OCI-LY3 (cell line): ENCODE measurements at regions not wholly inside any gene's neighbourhood (a gene's known extent, or its start where the extent isn't known, plus 50 kb on each side); places are given as distances from the start of the nearest gene placed in this dataset.

Source experiments
- H2AFZ ChIP-seq: fragments of 200-600, 300-600 bp; shearing (Covaris generic); 2 replicates; pipeline ENCODE4 v1.6.0; 2014; ENCODE audit warnings: antibody characterized with exemption, low read depth, low read length
- H3K27ac ChIP-seq: fragments of 200-600, 300-600 bp; sonication (generic); 2 replicates; pipeline ENCODE4 v1.5.1; 2014; ENCODE audit warnings: mild to moderate bottlenecking, low read length, moderate library complexity, mixed read lengths
- H3K27me3 ChIP-seq: fragments of 200-600, 300-600 bp; sonication (generic); 2 replicates; pipeline ENCODE4 v1.6.1; 2014; ENCODE audit warnings: low read depth, low read length, mixed read lengths
- H3K36me3 ChIP-seq: fragments of 200-600, 300-600 bp; sonication (generic); replicated peaks from 2 replicates; pipeline ENCODE3; 2014; ENCODE audit warnings: low read depth, low read length, mixed read lengths
- H3K4me1 ChIP-seq: fragments of 300-600, 200-600 bp; sonication (generic); 2 replicates; pipeline ENCODE4 v1.6.1; 2014; ENCODE audit warnings: low read length, mixed read lengths
- H3K4me2 ChIP-seq: fragments of 200-600, 300-600 bp; sonication (generic); 2 replicates; pipeline ENCODE4 v1.6.1; 2014; ENCODE audit warnings: low read length, mixed read lengths
- H3K4me3 ChIP-seq: fragments of 300-600, 200-600 bp; sonication (generic); 2 replicates; pipeline ENCODE4 v1.5.1; 2014; ENCODE audit warnings: antibody characterized with exemption, mild to moderate bottlenecking, low read length, moderate library complexity
- H3K79me2 ChIP-seq: fragments of 300-600, 200-600 bp; shearing (Covaris generic); 2 replicates; pipeline ENCODE4 v1.6.1; 2014; ENCODE audit warnings: mild to moderate bottlenecking, low read length, mixed read lengths
- H3K9ac ChIP-seq: fragments of 300-600, 200-600 bp; shearing (Covaris generic); 2 replicates; pipeline ENCODE4 v1.6.0; 2014; ENCODE audit warnings: mild to moderate bottlenecking, low read length, moderate library complexity
- H3K9me3 ChIP-seq: fragments of 200-600, 300-600 bp; shearing (Covaris generic); 2 replicates; pipeline ENCODE4 v1.6.1; 2014; ENCODE audit warnings: low read length, mixed read lengths; ENCODE audit not compliant: insufficient read depth
- H4K20me1 ChIP-seq: fragments of 200-600, 300-600 bp; sonication (generic); 2 replicates; pipeline ENCODE4 v1.6.1; 2016; ENCODE audit warnings: low read length, mixed read lengths; ENCODE audit not compliant: insufficient read depth
- CTCF ChIP-seq: fragments of 200-600, 300-600 bp; sonication (generic); IDR thresholded peaks from 2 replicates; pipeline ENCODE4 v1.5.1; 2014; ENCODE audit warnings: antibody characterized with exemption, low read length, low read depth
- EZH2phosphoT487 ChIP-seq: fragments of 200-600 bp; shearing (Covaris generic); IDR thresholded peaks from 2 replicates; pipeline ENCODE4 v1.6.1; 2018; ENCODE audit warnings: antibody characterized with exemption, mixed run types, low read depth

GRCh38 chr9:104300124-104300523 is 203.9 kb upstream of the OR13F1 start:
- Histone ChIP-seq H3K27me3 (no peaks in the 10 kb centered on the region), H3K4me3 (no peak overlapping the region), H3K9ac (no peak overlapping the region), H3K4me1 (no peaks in the 10 kb centered on the region), H3K4me2 (no peak overlapping the region), H2AFZ (no peak overlapping the region), H3K36me3 (no peaks in the 10 kb centered on the region), H3K27ac (no peak overlapping the region), H3K9me3 (no peaks in the 10 kb centered on the region), H4K20me1 (no peaks in the 10 kb centered on the region), H3K79me2 (no peaks in the 10 kb centered on the region)
- TF ChIP-seq EZH2phosphoT487 (no peak), CTCF (no peak)

GRCh38 chr9:104301755-104302154 is 202.3 kb upstream of the OR13F1 start:
- no peaks in the 10 kb centered on the region for H3K9me3 ChIP-seq
- no peaks in the 10 kb centered on the region for H3K36me3 ChIP-seq
- no peak overlapping the region for H3K4me3 ChIP-seq
- H3K27ac ChIP-seq = no peak overlapping the region
- H4K20me1 ChIP-seq = no peaks in the 10 kb centered on the region
- TF ChIP-seq CTCF = no peak
- TF ChIP-seq EZH2phosphoT487 = no peak
- H3K79me2 ChIP-seq = no peaks in the 10 kb centered on the region
- no peaks in the 10 kb centered on the region for H3K4me1 ChIP-seq
- H3K27me3 ChIP-seq = no peaks in the 10 kb centered on the region
- no peak overlapping the region for H3K4me2 ChIP-seq
- H2AFZ ChIP-seq = no peak overlapping the region
- H3K9ac ChIP-seq = no peak overlapping the region

GRCh38 chr9:104302775-104303174 is 201.3 kb upstream of the OR13F1 start:
- TF ChIP-seq EZH2phosphoT487 (no peak), CTCF (no peak)
- H3K9me3 ChIP-seq = no peaks in the 10 kb centered on the region
- no peak overlapping the region for H3K27ac ChIP-seq

DNA sequence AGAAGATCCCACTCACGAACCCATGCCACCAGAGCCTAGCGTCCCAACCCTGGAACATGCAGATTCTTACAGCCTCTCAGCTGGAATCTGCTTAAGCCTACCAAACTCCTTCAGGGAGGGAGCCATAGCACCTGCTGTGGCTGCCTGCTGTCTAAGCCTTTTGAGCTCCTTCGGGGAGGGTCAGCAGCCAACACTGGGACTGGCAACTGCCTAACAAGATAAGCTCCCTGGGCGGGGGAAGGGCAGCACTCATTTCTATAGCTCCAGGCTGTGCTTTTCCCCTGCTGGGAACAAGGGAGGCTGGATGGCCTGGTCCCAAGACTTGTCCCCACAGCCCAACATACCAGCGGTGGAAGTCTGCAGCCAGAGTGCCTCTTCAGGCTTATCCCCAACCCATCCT is 199.1 kb upstream of the OR13F1 start:
- H3K27me3 ChIP-seq = no peaks in the 10 kb centered on the region
- H3K9ac ChIP-seq = no peak overlapping the region
- H3K36me3 ChIP-seq = no peaks in the 10 kb centered on the region
- no peak overlapping the region for H3K27ac ChIP-seq
- no peak overlapping the region for H3K4me2 ChIP-seq
- no peaks in the 10 kb centered on the region for H3K9me3 ChIP-seq
- H3K4me3 ChIP-seq = no peak overlapping the region
- H3K79me2 ChIP-seq = no peaks in the 10 kb centered on the region
- H3K4me1 ChIP-seq = no peaks in the 10 kb centered on the region
- H4K20me1 ChIP-seq = no peaks in the 10 kb centered on the region
- TF ChIP-seq EZH2phosphoT487 = no peak
- TF ChIP-seq CTCF = no peak
- H2AFZ ChIP-seq = no peak overlapping the region

More at GRCh38 chr9:104302775-104303174, 201.3 kb upstream of the OR13F1 start:
- no peaks in the 10 kb centered on the region for H3K79me2 ChIP-seq
- no peak overlapping the region for H3K4me2 ChIP-seq
- H3K27me3 ChIP-seq = no peaks in the 10 kb centered on the region
- no peak overlapping the region for H2AFZ ChIP-seq
- no peak overlapping the region for H3K9ac ChIP-seq
- no peak overlapping the region for H3K4me3 ChIP-seq
- H4K20me1 ChIP-seq = no peaks in the 10 kb centered on the region
- H3K4me1 ChIP-seq = no peaks in the 10 kb centered on the region
- no peaks in the 10 kb centered on the region for H3K36me3 ChIP-seq
